H4 (cell line): ENCODE measurements at regions not wholly inside any gene's neighbourhood (a gene's known extent, or its start where the extent isn't known, plus 50 kb on each side); places are given as distances from the start of the nearest gene placed in this dataset.

Experiments
- DNase-seq: peaks from one replicate; pipeline ENCODE4 v3.0.0-alpha.2; 2015; ENCODE audit warnings: low spot score

DNA sequence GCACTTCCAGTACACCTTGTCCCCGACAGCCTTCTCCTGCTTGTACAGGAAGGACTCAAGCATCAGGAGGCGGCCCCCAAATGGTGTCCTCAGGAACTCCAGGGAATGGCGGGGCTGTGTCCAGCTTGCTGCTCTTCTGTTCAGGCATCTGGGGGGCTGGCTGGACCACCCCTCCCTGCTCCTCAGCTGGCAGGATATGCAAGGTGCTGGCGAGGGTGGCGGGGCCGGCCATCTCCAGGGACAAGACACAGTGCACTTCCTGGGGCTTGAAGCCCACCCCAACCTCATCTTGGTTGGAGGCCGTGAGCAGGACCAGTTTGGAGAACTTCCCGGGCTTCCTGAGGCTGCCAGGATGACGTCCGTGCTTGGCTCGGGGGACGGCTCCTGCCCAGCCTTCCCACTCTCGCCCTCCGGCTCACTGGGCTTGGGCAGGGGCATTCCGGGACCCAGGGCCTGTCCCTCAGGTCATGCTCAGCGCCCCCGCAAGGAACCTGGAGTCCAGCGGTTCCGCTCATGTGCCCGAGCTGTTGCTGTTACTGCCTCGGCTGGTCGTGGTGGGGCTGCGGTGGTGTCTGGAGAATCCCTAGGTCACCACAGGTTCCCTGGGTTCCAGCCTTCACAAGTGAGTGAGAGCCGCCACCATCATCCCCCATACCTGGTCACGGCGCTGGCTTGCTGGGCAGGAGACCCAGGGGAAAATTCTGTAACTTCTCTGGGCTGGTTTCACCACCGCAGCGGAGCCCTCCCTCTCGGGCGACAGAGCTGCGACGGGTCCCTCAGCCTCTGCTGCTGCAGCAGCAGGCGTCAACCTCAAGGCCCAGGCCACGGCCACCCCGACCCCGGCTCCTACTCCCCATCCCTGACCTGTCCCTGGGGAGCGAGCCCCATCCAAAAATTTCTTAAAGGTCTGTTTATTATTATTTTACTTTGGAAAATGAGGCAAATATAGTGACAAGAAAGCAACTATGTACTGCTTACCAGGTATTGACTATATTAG lies 82.8 kb upstream of the FXR1 start:
- DNase-seq: no peak

DNA sequence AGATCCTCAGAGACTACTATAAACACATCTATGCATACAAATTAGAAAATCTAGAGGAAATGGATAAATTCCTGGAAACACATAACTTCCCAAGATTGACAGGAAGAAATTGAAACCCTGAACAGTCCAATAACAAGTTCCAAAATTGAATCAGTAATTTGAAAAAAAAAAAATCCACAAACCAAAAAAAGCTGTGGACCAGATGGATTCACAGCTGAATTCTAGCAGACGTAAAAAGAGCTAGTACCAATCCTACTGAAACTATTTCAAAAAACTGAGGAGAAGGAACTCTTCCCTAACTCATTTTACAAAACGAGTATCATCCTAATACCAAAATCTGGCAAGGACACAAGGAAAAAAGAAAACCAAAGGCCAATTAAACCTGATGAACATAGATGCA lies 77.0 kb upstream of the FXR1 start:
- DNase-seq: no peak

DNA sequence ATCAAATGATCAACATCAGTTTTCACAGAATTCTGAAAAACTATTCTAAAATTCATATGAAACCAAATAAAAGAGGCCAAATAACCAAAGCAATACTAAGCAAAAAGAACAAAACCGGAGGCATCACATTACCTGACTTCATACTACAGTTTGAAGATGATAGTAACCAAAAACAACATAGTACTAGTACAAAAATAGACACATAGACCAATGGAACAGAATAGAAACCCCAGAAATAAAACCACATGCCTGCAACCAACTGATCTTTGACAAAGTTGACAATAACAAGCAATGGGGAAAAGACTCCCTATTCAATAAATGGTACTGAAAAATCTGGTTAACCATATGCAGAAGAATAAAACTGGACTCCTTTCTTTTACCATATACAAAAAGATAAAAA lies 75.7 kb upstream of the FXR1 start:
- DNase-seq: no peak

DNA sequence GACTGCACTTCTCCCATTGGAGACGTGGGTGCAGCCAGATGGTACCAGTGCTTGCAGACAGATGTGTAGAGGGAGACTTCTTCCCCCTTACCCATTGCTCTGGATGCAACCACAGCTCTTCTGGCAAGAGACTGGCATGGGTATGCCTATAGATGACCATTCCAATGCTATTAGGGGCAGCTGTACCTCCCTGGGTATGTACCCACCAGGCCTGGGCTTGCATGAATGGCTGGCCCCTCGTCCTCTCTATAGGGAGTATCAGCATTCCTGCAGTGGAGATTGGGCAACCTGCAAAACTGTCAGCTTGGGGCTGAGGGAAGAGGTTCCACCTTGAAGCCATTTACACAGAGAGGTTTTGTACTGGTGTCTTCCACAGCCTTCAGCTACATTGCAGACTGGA lies 57.6 kb upstream of the FXR1 start:
- no peak for DNase-seq

DNA sequence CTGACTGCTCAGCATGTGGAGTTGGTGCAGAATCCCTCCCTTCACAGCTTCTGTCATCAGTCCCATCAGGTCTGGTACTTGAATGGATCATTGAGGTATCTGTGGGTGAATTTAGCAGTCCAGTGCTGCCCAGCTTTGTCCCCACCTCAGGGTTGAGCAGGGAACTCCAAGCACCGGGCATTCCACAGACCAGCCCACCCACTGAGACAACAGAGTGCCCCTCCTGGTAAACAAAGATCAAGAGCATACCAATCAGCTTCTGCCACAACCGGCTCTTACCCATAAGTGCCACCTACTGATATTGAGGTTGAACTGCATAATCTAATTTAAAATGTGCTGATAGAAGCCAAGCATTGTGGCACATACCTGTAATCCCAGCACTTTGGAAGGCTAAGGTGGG lies 57.1 kb upstream of the FXR1 start:
- DNase-seq: peak; percentile 21

DNA sequence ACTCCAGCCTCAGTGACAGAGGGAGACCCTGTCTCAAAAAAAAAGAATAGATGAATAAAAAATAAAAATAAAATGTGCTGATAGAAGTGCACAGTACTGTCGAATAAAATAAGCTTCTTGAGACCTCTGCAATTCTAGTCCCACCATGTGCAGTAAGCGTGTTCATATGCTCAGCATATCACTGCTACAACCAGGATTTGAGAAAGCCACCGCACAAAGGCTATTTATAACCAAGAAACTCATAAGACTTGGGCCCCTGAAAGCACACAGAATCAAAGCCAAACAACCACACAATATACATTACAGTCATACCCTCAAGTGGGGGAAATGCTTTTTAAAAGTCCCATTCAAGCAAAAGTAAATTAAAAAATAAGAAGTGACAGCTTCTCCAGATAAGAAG lies 56.5 kb upstream of the FXR1 start:
- no peak for DNase-seq

DNA sequence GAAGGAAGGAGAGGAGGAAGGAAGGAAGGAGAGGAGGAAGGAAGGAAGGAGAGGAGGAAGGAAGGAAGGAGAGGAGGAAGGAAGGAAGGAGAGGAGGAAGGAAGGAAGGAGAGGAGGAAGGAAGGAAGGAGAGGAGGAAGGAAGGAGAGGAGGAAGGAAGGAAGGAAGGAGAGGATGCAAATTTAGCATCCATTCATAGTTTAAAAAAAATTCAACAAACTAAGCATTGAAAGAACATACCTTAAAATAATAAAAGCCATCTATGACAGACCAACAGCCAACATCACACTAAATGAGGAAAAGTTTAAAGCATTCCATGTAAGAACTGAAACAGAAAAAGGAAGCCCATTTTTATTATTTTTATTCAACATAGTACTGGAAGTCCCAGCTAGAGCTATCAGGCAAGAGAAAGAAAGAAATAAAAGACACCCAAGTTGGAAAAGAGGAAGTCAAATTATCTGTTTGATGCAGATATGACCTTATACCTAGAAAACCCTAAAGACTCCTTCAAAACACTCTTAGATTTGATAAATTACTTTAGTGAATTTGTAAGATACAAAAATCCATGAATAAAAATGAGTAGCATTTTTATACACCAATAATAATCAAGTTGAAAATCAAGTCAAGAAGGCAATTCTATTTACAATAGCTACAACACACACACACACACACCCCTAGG lies 52.2 kb upstream of the FXR1 start:
- no peak for DNase-seq
